Left hindlimb (tissue), 1 donor: ENCODE measurements at regions not wholly inside any gene's neighbourhood (a gene's known extent, or its start where the extent isn't known, plus 50 kb on each side); places are given as distances from the start of the nearest gene placed in this dataset.

Experiments
- DNase-seq: peaks from one replicate; pipeline ENCODE4 v3.0.0-alpha.2; 2018

DNA sequence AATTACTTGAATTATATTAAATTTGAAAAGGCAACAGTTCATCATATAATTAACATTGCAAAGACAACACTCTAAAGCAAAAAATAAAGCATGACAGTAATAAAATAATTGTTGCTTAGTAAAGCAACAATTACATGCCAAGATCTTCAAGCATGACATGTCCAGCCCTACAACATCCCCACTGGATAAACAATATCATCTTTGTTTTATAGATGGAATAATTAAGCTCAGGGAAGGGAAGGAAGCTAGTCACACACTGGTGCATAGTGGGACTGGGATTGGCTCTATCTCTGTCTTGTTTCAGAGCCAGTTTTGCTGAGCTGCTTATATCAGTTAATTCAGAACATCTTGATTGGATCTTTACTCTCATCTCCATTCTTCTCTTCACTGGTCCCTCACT lies 49.9 kb upstream of the PARD3B start:
- no peak for DNase-seq
